ENCODE measurements at regions not wholly inside any gene's neighbourhood (a gene's known extent, or its start where the extent isn't known, plus 50 kb on each side); places are given as distances from the start of the nearest gene placed in this dataset.

GRCh38 chr14:40093800-40094199 lies 661.6 kb upstream of the FBXO33 start:
- no peak for TF ChIP-seq REST (IDR thresholded peaks at IDR 0.05; ENCODE audit: insufficient read depth in 1 of 2, low read depth in 2 of 2, low read length in 2 of 2)
- TF ChIP-seq POLR2AphosphoS5 (IDR thresholded peaks at IDR 0.05; ENCODE audit: low read depth, low read length) = no peak
- TF ChIP-seq SIN3A (IDR thresholded peaks at IDR 0.05; ENCODE audit: borderline replicate concordance, insufficient read depth, low read length) = no peak
- TF ChIP-seq FOXP2 (optimal IDR thresholded peaks at IDR 0.05; ENCODE audit: borderline replicate concordance, extremely low read depth, extremely low read length, insufficient read depth) = no peak

Measured in PFSK-1 (cell line).